ENCODE measurements at regions not wholly inside any gene's neighbourhood (a gene's known extent, or its start where the extent isn't known, plus 50 kb on each side); places are given as distances from the start of the nearest gene placed in this dataset.

DNA sequence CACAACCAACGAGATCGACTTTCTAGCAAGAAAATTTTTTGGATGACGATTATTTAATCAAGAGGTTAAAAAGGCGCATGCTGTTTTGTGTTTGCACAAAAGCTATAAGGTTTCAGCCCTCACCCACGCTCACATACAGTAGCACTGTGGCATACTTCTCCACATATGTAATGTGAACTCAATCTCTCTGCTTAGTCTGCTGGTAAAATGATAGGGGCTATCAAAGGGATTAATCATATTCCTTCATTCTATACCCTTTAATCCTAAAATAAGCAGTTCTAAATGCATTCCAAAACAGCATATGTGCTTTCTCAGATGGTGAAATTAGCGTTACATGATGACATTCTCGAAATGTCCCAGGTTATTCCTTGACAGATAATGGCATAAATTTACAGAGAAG is 196.9 kb upstream of the PRICKLE2 start:
- TF ChIP-seq EZH2 (IDR thresholded peaks at IDR 0.05; ENCODE audit: low read length, missing control alignments) (no peak), CTCF (conservative IDR thresholded peaks at IDR 0.05 in 1 of 2, IDR thresholded peaks at IDR 0.05 in 1 of 2; ENCODE audit: low read depth in 1 of 2, low read length in 2 of 2) (no peak)
